ENCODE measurements at regions not wholly inside any gene's neighbourhood (a gene's known extent, or its start where the extent isn't known, plus 50 kb on each side); places are given as distances from the start of the nearest gene placed in this dataset.

- no peak overlapping the region for H3K4me3 ChIP-seq (ENCODE audit: low read length)
- DNase-seq (ENCODE audit: low read depth): no peak
Measured at GRCh38 chr2:207327513-207327912, 161.8 kb upstream of the KLF7 start.

DNA sequence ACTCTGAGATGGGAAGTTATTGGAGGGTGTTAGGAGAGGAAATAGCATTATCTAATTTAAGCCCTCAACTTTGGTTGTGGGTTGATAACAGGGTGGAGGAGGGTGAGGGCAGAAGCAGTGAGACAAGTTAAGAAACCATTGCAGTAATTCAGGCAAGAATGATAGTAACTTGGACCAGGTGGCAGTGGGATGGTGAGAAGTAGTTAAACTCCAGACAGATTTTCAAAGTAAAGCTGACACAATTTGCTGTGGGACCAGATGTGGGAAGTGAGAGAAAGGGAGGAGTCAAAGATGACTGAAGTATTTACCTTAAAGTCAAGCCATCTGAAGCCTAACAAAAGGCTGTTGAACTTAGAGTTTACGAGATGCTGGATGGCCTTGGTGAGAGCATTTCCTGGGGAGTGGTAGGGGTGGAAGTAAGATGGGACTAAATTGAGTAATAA is 163.2 kb upstream of the KLF7 start:
- TF ChIP-seq CTCF (conservative IDR thresholded peaks at IDR 0.05; ENCODE audit: low read length): no peak
- no peak overlapping the region for H3K4me3 ChIP-seq (ENCODE audit: low read length)
- no peak for DNase-seq (ENCODE audit: low read depth)

More at GRCh38 chr2:207327513-207327912, 161.8 kb upstream of the KLF7 start:
- no peak for TF ChIP-seq CTCF (conservative IDR thresholded peaks at IDR 0.05; ENCODE audit: low read length)

DNA sequence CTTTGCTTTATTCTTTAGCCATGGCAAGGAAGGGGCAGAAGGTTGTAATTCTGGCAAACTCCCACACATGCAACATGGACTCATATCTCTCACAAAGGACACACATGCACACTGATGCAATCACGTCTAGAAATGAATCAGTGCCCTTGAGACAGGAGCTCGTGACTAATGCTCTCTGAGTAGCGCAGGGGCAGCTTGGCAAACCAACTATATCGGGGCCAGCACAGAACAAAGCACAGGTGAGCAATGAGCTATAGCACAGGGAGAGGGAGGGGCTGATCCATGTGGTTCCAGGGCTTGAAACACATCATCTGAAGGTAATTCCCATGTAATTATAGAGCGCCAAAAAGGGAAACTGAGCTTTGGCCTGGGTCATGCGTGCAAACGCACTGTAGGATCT is 165.2 kb upstream of the KLF7 start:
- H3K4me3 ChIP-seq (ENCODE audit: low read length): no peak overlapping the region
- no peak for TF ChIP-seq CTCF (conservative IDR thresholded peaks at IDR 0.05; ENCODE audit: low read length)
- peak; percentile 96 for DNase-seq (ENCODE audit: low read depth)

DNA sequence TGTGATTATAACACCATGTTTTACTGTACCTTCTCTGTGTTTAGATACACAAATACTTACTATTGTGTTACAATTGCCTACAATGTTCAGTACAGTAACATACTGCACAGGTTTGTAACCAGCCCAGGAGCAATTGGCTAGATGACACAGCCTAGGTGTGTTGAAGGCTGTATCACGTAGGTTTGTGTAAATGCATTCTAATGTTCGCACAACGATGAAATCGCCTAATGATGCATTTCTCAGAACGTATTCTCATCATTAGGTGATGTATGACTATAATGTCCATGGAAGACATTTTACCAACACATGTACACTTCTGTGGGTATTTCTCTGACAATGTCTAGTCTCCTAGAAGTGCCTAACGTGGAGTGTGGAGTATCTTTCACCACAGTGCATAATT is 165.9 kb upstream of the KLF7 start:
- TF ChIP-seq CTCF (conservative IDR thresholded peaks at IDR 0.05; ENCODE audit: low read length): no peak
- DNase-seq (ENCODE audit: low read depth): no peak
- H3K4me3 ChIP-seq (ENCODE audit: low read length): no peak overlapping the region

DNA sequence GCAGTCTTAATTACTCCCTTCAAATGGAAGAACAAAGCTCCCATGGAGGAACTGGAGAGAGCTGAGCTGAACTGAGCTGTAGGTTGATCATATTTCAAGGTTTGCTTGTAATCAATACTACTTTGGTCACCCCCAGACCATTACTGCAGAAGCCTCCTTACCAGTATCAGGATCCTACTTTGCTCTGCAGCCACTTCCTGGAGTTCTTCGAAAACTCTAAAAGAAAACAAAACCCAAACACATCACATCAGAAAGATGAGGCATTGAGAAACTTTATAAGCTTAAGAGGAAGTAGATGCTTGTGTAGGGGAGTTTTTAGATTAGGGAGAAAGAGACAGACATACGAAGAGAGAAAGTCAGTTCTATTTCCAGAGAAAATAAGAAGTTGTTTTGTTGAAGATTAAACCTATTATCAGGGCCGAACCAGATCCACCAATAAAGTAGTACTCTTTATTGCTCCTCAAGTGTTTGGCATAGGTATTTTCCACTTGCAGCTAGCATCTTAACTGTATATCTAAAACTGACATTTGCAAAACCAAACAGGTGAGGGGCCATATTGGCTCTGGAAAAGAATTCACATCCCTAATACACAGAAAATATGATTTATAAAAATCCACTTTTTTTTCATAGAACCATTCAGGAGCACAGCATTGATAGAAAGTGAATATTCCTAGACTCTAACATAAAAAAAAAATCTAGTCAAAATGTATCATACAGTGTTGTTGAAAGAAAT is 166.9 kb upstream of the KLF7 start:
- no peak for TF ChIP-seq CTCF (conservative IDR thresholded peaks at IDR 0.05; ENCODE audit: low read length)
- no peak overlapping the region for H3K4me3 ChIP-seq (ENCODE audit: low read length)
- DNase-seq (ENCODE audit: low read depth): no peak

DNA sequence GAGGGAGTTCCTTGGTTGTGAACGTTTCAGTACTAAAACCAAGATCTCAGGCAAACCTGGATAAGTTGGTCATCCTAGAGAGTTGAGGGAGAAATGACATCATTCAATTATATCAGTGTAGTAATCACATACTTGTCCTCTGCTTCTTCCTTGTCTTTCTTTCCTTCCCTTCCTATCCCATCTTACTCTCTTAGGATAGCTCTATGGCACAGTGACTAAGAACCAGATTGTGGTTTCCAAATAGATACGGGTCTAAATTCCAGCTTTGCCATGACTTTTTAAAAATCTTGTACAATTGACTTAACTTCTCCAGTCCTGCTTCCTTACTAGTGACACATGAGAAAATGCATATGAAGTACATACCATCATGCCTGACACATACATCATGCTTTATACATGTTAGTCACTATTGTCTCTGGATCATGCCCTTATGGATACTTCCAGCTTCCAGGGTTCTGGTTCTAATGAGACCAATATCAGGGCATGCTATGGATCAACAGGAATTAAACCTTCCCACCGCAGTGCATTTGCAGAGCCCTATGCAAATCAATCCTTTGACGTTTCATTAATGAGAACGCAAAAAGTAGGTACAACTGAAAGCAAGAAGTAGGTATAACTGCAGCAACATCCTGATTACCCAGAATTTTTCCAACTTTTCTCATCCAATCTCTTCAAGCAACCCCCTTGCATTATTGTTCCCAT is 168.0 kb upstream of the KLF7 start:
- DNase-seq (ENCODE audit: low read depth): no peak
- no peak for TF ChIP-seq CTCF (conservative IDR thresholded peaks at IDR 0.05; ENCODE audit: low read length)
- peak overlapping the region; percentile 55 for H3K4me3 ChIP-seq (ENCODE audit: low read length)

DNA sequence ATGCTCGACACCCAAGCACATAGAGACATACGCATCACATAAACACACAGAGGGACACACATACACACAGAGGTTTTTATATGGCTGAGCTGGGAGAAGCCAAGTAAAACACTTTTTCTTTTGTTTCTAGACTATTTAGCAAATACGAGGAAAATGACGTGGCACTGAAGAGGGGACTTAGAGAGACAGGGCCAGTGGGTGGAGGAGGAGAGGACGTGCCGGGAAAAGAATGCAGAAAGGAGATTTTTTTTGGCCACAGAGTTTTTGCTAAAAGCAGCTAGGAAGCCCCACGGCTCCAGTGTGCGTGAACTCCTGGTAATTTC is 168.5 kb upstream of the KLF7 start:
- peak overlapping the region; percentile 55 for H3K4me3 ChIP-seq (ENCODE audit: low read length)
- DNase-seq (ENCODE audit: low read depth): no peak
- TF ChIP-seq CTCF (conservative IDR thresholded peaks at IDR 0.05; ENCODE audit: low read length): no peak
